GM21723 (cell line): ENCODE measurements at regions not wholly inside any gene's neighbourhood (a gene's known extent, or its start where the extent isn't known, plus 50 kb on each side); places are given as distances from the start of the nearest gene placed in this dataset.

Experiments
- ATAC-seq: cut with Tn5 transposase; IDR thresholded peaks from one replicate; pipeline ENCODE4 v1.9.1; 2021; ENCODE audit warnings: mild to moderate bottlenecking, moderate library complexity; ENCODE audit not compliant: unreplicated experiment

GRCh38 chr22:49100773-49101172, 726.9 kb downstream of the BRD1 start:
- no peak for ATAC-seq

- no peak for ATAC-seq
Measured at GRCh38 chr22:49100316-49100715, 727.4 kb downstream of the BRD1 start.

DNA sequence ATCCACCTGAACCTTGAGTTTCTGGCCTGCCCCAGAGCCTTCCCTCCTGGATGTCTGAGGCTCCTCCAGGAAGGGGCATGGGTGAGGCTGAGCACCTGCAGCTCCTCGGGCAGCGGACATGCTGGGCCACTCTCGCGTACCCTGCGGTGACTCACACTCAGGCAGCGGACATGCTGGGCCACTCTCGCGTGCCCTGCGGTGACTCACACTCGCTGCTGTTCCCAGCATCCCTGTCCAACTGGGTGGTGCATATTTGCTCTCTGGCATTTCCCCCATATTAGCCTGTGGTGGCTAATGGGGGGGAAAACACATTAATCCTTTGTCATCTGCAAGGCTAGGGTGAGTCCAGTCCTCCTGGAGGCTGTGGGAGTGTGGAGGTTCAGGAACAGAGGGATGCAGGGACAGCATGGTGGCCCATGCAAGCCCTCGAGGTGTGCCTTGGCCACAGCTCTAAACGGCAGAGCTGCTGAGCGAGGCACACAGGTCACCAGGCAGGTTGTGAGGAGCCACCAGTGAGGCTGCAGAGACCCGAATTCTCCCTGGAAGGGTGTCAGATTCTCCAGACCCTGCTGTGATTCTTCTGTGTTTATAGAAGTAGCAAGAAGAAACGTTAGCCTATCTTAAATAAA, 728.1 kb downstream of the BRD1 start:
- no peak for ATAC-seq

DNA sequence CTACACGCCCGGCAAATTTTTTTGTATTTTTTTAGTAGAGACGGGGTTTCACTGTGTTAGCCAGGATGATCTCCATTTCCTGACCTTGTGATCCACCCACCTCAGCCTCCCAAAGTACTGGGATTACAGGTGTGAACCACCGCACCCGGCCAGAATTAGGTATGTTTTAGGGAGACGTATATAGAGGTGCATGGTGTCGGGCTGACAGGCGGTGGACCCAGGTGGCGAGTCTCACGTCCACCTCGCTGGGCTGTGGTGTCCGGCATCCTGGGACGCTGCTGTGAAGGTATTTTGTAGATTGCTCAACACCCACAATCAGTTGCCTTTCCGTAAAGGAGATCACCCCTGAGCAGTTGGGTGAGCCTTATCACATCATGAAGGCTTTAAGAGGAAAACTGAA, 728.6 kb downstream of the BRD1 start:
- no peak for ATAC-seq

- ATAC-seq: no peak
Measured at GRCh38 chr22:49097966-49098365, 729.7 kb downstream of the BRD1 start.

- no peak for ATAC-seq
Measured at GRCh38 chr22:49097171-49097925, 730.3 kb downstream of the BRD1 start.

DNA sequence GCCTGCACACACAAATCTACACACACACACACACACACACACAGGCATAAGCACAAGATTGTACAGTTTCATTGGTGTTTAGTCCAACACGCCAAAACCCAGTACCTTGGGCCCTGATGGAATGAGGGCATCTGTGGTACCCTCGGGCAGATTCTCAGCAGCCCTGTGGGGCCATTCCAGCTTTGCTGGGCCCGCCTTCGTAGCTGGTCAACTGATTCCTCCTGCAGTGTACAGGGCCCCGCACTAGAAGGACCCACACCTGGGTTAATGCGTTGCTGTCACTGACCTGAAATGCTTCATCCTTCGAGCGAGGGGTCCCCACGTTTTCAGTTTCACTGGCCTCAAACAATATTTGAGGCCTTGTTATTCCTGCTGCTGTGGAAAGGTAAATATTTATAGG, 731.2 kb downstream of the BRD1 start:
- no peak for ATAC-seq

DNA sequence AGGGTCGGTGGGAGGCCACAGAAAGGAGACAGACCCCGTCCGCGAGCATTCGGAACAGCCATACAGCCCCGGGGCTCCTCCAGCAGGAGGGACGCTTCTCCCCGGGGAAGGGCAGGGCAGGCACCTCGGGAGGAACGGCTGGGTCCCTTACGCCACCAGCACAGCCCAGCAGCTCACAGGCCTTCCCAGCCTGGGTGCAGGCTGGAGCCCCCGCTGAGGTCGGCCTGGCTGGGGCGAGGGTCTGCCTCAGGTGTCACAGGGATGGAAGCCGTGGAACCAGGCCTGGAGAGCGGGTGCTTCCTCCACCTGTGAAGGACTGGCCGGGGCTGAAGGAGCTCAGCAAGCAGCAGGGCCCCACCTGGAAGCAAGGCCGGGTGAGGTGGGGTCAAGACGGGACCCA, 732.3 kb downstream of the BRD1 start:
- no peak for ATAC-seq

DNA sequence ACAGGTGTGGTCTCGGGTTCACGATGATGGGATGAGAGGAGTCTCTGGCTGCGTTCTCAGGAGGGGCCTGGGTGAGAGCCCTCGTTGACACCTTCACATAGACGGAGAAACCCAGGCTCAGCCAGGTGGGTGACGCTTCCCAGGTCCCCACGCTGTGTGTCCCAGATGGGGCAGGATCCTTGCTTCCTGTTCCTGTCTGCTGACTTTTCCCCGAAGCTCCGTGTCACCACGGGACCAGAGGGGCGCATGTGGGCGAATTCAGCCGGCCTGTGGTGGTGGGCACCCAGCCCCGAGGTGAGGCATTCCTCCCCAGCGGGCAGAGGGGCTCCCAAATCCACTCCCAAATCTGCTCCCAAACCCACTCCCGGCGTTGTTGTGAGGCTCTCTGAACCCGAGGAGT, 732.8 kb downstream of the BRD1 start:
- no peak for ATAC-seq

GRCh38 chr22:49094151-49094550, 733.5 kb downstream of the BRD1 start:
- ATAC-seq: no peak

DNA sequence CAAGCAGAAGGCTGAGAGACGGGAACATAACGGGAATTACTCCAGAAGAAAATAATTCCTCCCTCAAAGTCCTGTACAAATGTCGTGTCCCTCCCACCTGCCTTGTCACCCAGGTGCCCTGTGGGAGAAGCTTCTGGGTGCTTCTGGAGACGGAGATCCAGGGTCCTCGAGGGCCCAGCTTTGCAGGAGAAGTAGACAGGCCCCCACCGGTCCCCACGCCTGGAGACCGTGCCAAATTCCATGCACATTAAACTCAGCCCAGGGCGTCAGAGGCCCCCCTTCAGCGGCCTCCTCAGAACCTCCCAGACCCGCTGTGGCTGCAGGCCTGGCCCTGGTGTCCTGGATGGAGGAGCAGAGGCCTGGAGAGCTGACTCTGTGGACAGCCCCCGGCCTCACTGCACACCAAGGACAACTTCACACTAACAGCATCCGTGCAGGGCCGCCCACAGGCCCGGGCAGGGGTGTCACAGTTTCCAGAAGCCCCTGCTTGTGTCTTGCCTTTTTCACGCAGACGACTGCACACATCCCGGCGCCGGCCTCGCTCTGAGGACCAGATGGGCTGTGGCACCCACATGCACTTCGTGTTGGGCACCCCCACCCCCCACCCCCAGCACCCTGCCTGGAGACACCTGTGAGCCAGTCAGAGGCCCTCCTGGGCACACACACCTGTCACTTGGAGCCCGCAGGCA, 734.3 kb downstream of the BRD1 start:
- ATAC-seq: no peak

GRCh38 chr22:49092716-49093115, 735.0 kb downstream of the BRD1 start:
- ATAC-seq: no peak

GRCh38 chr22:49091917-49092545, 735.6 kb downstream of the BRD1 start:
- ATAC-seq: no peak

DNA sequence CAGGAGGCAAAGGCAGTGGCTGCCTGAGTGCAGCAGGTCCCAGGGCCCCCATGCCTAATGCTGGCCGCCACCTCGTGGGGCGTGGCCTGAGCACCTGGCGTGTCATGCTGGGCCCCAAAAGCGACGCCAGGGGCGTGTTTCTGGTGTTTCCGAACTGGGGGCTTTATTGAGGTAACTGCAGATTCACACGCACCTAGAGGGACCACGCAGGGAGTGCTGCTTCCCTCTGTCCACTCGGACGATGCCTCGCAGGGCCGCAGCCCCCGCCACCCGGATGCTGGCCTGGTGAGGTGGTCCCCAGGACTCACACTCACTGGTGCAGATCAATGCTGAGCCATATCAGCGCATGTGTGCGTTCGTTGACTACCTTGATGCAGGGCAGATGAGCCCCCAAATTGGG, 736.2 kb downstream of the BRD1 start:
- no peak for ATAC-seq

- no peak for ATAC-seq
Measured at GRCh38 chr22:49090853-49091135, 736.9 kb downstream of the BRD1 start.

DNA sequence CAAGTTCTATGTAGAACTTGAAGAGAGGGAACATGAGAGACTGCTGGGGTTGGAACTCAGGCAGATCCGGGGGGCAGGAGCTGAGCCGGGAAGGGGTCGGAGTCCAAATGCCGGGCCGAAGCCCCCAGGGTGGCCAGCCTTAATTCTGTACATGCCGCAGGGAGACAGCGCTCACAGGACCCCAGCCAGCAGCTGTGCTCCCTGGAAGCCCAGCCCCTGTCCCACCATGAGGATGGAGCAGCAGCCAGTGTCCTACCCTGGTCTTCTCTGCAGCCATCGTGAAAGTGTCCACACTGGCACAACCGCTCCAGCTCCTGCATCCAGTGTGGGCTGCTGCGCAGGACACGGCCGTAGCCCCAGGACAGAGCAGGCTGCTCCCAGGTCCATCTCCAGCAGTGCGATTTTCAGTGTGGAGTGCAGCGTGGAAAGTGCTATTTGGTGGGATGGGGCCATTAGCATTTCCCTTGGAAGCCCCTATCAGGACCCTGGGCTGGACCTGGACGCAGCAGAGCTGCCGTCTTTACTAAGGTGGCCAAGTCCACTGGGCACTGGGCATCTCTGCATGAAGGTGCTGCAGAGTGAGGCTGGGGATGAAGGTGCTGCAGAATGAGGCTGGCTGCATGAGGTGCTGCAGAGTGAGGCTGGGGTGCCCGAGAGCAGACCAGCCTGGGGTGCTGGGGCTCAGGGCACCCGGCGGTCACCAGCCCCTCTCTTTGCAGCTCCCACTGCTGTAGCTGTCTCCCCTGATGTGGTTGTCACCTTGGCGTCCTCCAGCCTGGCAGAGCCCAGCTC, 737.4 kb downstream of the BRD1 start:
- ATAC-seq: no peak

- ATAC-seq: no peak
Measured at GRCh38 chr22:49088801-49089791, 738.6 kb downstream of the BRD1 start.

GRCh38 chr22:49087716-49088601, 739.7 kb downstream of the BRD1 start:
- no peak for ATAC-seq

DNA sequence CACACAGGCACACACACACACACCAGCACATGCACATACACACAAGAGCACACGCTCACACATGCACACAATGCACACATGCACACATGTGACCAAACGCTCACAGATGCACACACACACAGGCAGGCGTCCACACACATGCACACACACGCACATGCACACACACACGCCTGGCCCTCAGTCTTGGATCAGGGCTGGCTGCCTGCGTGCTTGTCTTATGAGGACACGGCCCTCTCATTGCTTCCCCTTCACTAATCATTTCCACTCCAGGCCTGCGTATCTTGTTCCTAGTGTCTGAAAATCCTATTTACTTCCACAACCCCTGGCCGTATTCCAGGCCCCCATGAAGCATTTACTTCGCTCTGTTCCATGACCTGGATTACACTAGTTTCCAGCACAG, 740.5 kb downstream of the BRD1 start:
- ATAC-seq: no peak
